ENCODE measurements at regions not wholly inside any gene's neighbourhood (a gene's known extent, or its start where the extent isn't known, plus 50 kb on each side); places are given as distances from the start of the nearest gene placed in this dataset.

GRCh38 chr6:9806195-9806594, 608.7 kb downstream of the TFAP2A start:
- TF ChIP-seq EZH2 (IDR thresholded peaks at IDR 0.05; ENCODE audit: low read length, unreplicated experiment) (no peak), CTCF (conservative IDR thresholded peaks at IDR 0.05; ENCODE audit: low read depth, low read length) (no peak)

Data from PC-3 (cell line).